ENCODE measurements at regions not wholly inside any gene's neighbourhood (a gene's known extent, or its start where the extent isn't known, plus 50 kb on each side); places are given as distances from the start of the nearest gene placed in this dataset.

- TF ChIP-seq POLR2A (IDR thresholded peaks at IDR 0.05; ENCODE audit: low read length) (no peak), GATA1 (IDR thresholded peaks at IDR 0.05; ENCODE audit: low read depth, low read length) (no peak)
These were observed 456.1 kb upstream of the IL12A start for GRCh38 chr3:159532577-159532976.

All from erythroblast (primary cell).